ENCODE measurements at regions not wholly inside any gene's neighbourhood (a gene's known extent, or its start where the extent isn't known, plus 50 kb on each side); places are given as distances from the start of the nearest gene placed in this dataset.
"Not testable (repeated sequence)": the region's sequence is repeated elsewhere in the genome, so short reads cannot be mapped to it uniquely, and the experiment has no call there.

DNA sequence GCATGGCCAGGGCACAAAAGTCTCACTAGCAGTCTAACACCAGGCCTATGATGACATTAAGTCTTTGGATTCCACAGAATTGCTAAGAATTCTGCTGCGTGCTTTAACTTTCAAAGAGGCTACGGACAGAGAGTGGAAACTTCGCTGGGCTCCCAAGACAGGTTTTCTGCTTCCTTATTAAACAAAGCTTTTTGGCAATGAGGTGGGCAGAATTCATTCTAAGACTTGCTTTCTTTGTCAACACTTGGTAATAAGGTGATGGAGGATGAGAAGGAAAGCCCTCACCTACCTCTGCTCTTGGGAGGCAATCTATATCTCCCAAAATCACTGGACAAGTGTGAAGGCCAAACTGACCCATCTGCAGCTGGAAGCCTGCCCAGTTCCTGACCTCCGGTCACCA, 231.9 kb downstream of the ATPSCKMT start:
- RAD21 ChIA-PET (ENCODE audit: low non-redundant PET in 1 of 2, low total read pairs in 2 of 2, uncharacterized antibody in 2 of 2, unreplicated experiment in 2 of 2) = no interaction called here
- intact Hi-C loops (cut with micrococcal nuclease) = no loop called here
- no peaks in the 10 kb centered on the region for H3K36me3 ChIP-seq (ENCODE audit: control insufficient read depth in 1 of 2, insufficient read depth in 2 of 2, low read length in 2 of 2)
- H3K79me2 ChIP-seq (ENCODE audit: insufficient read depth, low read length) = no peaks in the 10 kb centered on the region
- no peak overlapping the region for H3K9ac ChIP-seq (ENCODE audit: low read length)
- no peak for TF ChIP-seq SIN3A (IDR thresholded peaks at IDR 0.05; ENCODE audit: low read depth)
- no peak for TF ChIP-seq ZNF274 (IDR thresholded peaks at IDR 0.05; ENCODE audit: low read depth, low read length)
- TF ChIP-seq, protein P1, sequence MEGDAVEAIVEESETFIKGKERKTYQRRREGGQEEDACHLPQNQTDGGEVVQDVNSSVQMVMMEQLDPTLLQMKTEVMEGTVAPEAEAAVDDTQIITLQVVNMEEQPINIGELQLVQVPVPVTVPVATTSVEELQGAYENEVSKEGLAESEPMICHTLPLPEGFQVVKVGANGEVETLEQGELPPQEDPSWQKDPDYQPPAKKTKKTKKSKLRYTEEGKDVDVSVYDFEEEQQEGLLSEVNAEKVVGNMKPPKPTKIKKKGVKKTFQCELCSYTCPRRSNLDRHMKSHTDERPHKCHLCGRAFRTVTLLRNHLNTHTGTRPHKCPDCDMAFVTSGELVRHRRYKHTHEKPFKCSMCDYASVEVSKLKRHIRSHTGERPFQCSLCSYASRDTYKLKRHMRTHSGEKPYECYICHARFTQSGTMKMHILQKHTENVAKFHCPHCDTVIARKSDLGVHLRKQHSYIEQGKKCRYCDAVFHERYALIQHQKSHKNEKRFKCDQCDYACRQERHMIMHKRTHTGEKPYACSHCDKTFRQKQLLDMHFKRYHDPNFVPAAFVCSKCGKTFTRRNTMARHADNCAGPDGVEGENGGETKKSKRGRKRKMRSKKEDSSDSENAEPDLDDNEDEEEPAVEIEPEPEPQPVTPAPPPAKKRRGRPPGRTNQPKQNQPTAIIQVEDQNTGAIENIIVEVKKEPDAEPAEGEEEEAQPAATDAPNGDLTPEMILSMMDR (IDR thresholded peaks at IDR 0.05 in 2 of 3, conservative IDR thresholded peaks at IDR 0.05 in 1 of 3; ENCODE audit: borderline replicate concordance in 1 of 3, insufficient read depth in 1 of 3, low read depth in 2 of 3, low read length in 2 of 3) = no peak
- TF ChIP-seq SRF (IDR thresholded peaks at IDR 0.05; ENCODE audit: low read depth) = no peak
- TF ChIP-seq YY1 (IDR thresholded peaks at IDR 0.05; ENCODE audit: extremely low read depth, insufficient replicate concordance, low read depth, low read length) = no peak
- TF ChIP-seq, protein P2, sequence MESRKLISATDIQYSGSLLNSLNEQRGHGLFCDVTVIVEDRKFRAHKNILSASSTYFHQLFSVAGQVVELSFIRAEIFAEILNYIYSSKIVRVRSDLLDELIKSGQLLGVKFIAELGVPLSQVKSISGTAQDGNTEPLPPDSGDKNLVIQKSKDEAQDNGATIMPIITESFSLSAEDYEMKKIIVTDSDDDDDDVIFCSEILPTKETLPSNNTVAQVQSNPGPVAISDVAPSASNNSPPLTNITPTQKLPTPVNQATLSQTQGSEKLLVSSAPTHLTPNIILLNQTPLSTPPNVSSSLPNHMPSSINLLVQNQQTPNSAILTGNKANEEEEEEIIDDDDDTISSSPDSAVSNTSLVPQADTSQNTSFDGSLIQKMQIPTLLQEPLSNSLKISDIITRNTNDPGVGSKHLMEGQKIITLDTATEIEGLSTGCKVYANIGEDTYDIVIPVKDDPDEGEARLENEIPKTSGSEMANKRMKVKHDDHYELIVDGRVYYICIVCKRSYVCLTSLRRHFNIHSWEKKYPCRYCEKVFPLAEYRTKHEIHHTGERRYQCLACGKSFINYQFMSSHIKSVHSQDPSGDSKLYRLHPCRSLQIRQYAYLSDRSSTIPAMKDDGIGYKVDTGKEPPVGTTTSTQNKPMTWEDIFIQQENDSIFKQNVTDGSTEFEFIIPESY (IDR thresholded peaks at IDR 0.05; ENCODE audit: extremely low read depth, insufficient replicate concordance, low read length) = no peak
- TF ChIP-seq POLR2A (IDR thresholded peaks at IDR 0.05; ENCODE audit: borderline replicate concordance, extremely low read depth, insufficient read depth, insufficient read length) = no peak
- no peak for TF ChIP-seq CEBPB (IDR thresholded peaks at IDR 0.05; ENCODE audit: low read depth)
- TF ChIP-seq ZFX (IDR thresholded peaks at IDR 0.05) = no peak
- no peak for TF ChIP-seq EZH2 (IDR thresholded peaks at IDR 0.05)
- TF ChIP-seq ELF1 (IDR thresholded peaks at IDR 0.05; ENCODE audit: borderline replicate concordance, low read depth) = no peak
- no peak for TF ChIP-seq JUND (IDR thresholded peaks at IDR 0.05)
- TF ChIP-seq EZH2phosphoT487 (IDR thresholded peaks at IDR 0.05; ENCODE audit: borderline replicate concordance) = no peak
- TF ChIP-seq FOSL1 (IDR thresholded peaks at IDR 0.05; ENCODE audit: low read depth) = no peak
- TF ChIP-seq SP1 (IDR thresholded peaks at IDR 0.05; ENCODE audit: low read depth) = no peak
- TF ChIP-seq RAD21 (IDR thresholded peaks at IDR 0.05; ENCODE audit: low read depth) = no peak
- no peak for TF ChIP-seq TCF7L2 (IDR thresholded peaks at IDR 0.05; ENCODE audit: borderline replicate concordance, extremely low read depth, insufficient read depth, insufficient read length)
- no peak for ATAC-seq
- no peaks in the 10 kb centered on the region for H3K9me2 ChIP-seq (ENCODE audit: insufficient read depth)
- H2AFZ ChIP-seq (ENCODE audit: low read depth, low read length, poor library complexity, severe bottlenecking) = no peak overlapping the region
- no peaks in the 10 kb centered on the region for H3K27me3 ChIP-seq (ENCODE audit: insufficient read depth, low read length)
- H4K20me1 ChIP-seq (ENCODE audit: insufficient read depth) = no peaks in the 10 kb centered on the region
- no TSS peak for BruUV-seq (replicated peaks)
- POLR2A ChIA-PET = no interaction called here
- H3K27ac ChIP-seq (ENCODE audit: low read depth, low read length) = no peak overlapping the region
- no peaks in the 10 kb centered on the region for H3K9me3 ChIP-seq (ENCODE audit: control insufficient read depth in 1 of 2, insufficient read depth in 1 of 2, low read depth in 1 of 2, low read length in 2 of 2)
- DNase-seq (ENCODE audit: low read depth, low spot score) = no peak
- H3K4me3 ChIP-seq (replicated peaks in 1 of 2; ENCODE audit: low read depth in 1 of 2, low read length in 2 of 2) = no peak overlapping the region
- H3K4me1 ChIP-seq (ENCODE audit: control insufficient read depth in 1 of 2, insufficient read depth in 2 of 2, low read length in 2 of 2) = peaks cover 5 to 22% of the 10 kb centered on the region in 2 experiments; a peak in 3 of 4 replicates
- CTCF ChIA-PET = no interaction called here
- H3K4me2 ChIP-seq (ENCODE audit: low read length) = no peak overlapping the region

DNA sequence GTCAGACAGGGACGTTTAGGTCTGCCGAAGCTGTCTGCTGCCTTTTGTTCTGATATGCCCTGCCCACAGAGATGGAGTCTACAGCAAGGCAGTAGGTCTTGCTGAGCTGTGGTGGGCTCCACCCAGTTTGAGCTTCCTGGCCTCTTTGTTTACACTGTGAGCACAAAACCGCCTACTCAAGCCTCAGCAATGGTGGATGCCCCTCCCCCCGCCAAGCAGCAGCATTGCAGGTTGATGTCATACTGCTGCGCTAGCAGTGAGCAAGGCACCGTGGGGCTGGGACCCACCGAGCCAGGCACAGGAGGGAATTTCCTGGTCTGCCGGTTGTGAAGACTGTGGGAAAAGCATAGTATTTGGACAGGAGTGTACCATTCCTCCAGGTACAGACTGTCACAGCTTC, 233.1 kb downstream of the ATPSCKMT start:
- H3K9me3 ChIP-seq (ENCODE audit: control insufficient read depth in 1 of 2, insufficient read depth in 1 of 2, low read depth in 1 of 2, low read length in 2 of 2); H3K9me2 ChIP-seq (ENCODE audit: insufficient read depth); H3K4me3 ChIP-seq (replicated peaks in 1 of 2; ENCODE audit: low read depth in 1 of 2, low read length in 2 of 2); POLR2A ChIA-PET; H3K36me3 ChIP-seq (ENCODE audit: control insufficient read depth in 1 of 2, insufficient read depth in 2 of 2, low read length in 2 of 2); H3K9ac ChIP-seq (ENCODE audit: low read length); H3K27me3 ChIP-seq (ENCODE audit: insufficient read depth, low read length); intact Hi-C loops (cut with micrococcal nuclease); H3K79me2 ChIP-seq (ENCODE audit: insufficient read depth, low read length); RAD21 ChIA-PET (ENCODE audit: low non-redundant PET in 1 of 2, low total read pairs in 2 of 2, uncharacterized antibody in 2 of 2, unreplicated experiment in 2 of 2); BruUV-seq (replicated peaks); H3K4me2 ChIP-seq (ENCODE audit: low read length); CTCF ChIA-PET; H2AFZ ChIP-seq (ENCODE audit: low read depth, low read length, poor library complexity, severe bottlenecking); DNase-seq (ENCODE audit: low read depth, low spot score); H4K20me1 ChIP-seq (ENCODE audit: insufficient read depth); ATAC-seq; H3K27ac ChIP-seq (ENCODE audit: low read depth, low read length): not testable (repeated sequence)
- peaks cover 5 to 22% of the 10 kb centered on the region in 2 experiments; a peak in 3 of 4 replicates for H3K4me1 ChIP-seq (ENCODE audit: control insufficient read depth in 1 of 2, insufficient read depth in 2 of 2, low read length in 2 of 2)
